Tibial nerve (tissue), 4 donors: ENCODE measurements at regions not wholly inside any gene's neighbourhood (a gene's known extent, or its start where the extent isn't known, plus 50 kb on each side); places are given as distances from the start of the nearest gene placed in this dataset.

Source experiments
- DNase-seq, 2 donors: peaks; one replicate each; pipeline ENCODE4 v3.0.0-alpha.2; 2019; ENCODE audit warnings: low spot score in 2 of 2
- H3K27ac ChIP-seq, 4 donors: fragments of 200-600 bp; sonication (generic) in 3 of 4; one replicate each; pipeline ENCODE4 v1.5.1; 2017 to 2019; ENCODE audit warnings: mild to moderate bottlenecking in 1 of 4
- H3K27me3 ChIP-seq, 2 donors: fragments of 200-600 bp; sonication (generic) in 1 of 2; one replicate each; pipeline versions ENCODE4 v1.5.1 to v1.6.0; 2017 to 2019
- H3K36me3 ChIP-seq, 3 donors: fragments of 200-600 bp; sonication (generic); one replicate each; pipeline ENCODE4 v1.5.1; 2018 to 2019
- H3K4me1 ChIP-seq, 4 donors: fragments of 200-600 bp; sonication (generic) in 3 of 4; one replicate each; pipeline ENCODE4 v1.5.1; 2017 to 2019
- H3K4me3 ChIP-seq, 4 donors: fragments of 200-600 bp; sonication (generic) in 3 of 4; one replicate each; pipeline ENCODE4 v1.5.1; 2017 to 2019; ENCODE audit warnings: mild to moderate bottlenecking in 1 of 4, moderate library complexity in 1 of 4
- H3K9me3 ChIP-seq, 4 donors: fragments of 200-600 bp; sonication (generic) in 3 of 4; one replicate each; pipeline ENCODE4 v1.5.1; 2017 to 2019
- CTCF ChIP-seq, 5 experiments: fragments of 200-600 bp in 3 of 5; fragments of 450-650 bp in 2 of 5; sonication (generic) in 3 of 5; IDR thresholded peaks; one replicate each; pipeline ENCODE4 v1.5.1; 2016 to 2019; ENCODE audit warnings: antibody characterized with exemption in 5 of 5, mild to moderate bottlenecking in 3 of 5, moderate library complexity in 2 of 5
- EP300 ChIP-seq, 2 donors: sonication (generic); formaldehyde crosslinking; IDR thresholded peaks; one replicate each; pipeline ENCODE4 v1.6.1; 2017; ENCODE audit warnings: antibody characterized with exemption in 2 of 2, mild to moderate bottlenecking in 1 of 2
- POLR2A ChIP-seq, 2 donors: fragments of 450-650 bp; IDR thresholded peaks; one replicate each; pipeline ENCODE4 v1.6.1; 2017; ENCODE audit warnings: antibody characterized with exemption in 2 of 2, mild to moderate bottlenecking in 2 of 2, moderate library complexity in 2 of 2
- WGBS, 2 donors: methylation state at CpG; one replicate each; pipeline ENCODE4 v1.1.5; 2018; 5-methylcytosine and 5-hydroxymethylcytosine counted together

GRCh38 chr2:83860320-83860719, 598.8 kb downstream of the SUCLG1 start:
- Histone ChIP-seq H3K27ac (no peak overlapping the region), H3K9me3 (no peaks in the 10 kb centered on the region), H3K4me1 (no peaks in the 10 kb centered on the region), H3K36me3 (no peaks in the 10 kb centered on the region), H3K4me3 (no peak overlapping the region), H3K27me3 (no peaks in the 10 kb centered on the region)
- TF ChIP-seq CTCF (IDR thresholded peaks at IDR 0.05) = no peak
- no peak for TF ChIP-seq EP300 (IDR thresholded peaks at IDR 0.05)
- TF ChIP-seq POLR2A (IDR thresholded peaks at IDR 0.05) = no peak
- WGBS, 2 donors = 68 to 71% methylated on average over 7 of the region's 7 CpGs
- DNase-seq = no peak

GRCh38 chr2:83859553-83859952, 599.5 kb downstream of the SUCLG1 start:
- H3K27ac ChIP-seq = no peak overlapping the region
- no peaks in the 10 kb centered on the region for H3K27me3 ChIP-seq
- DNase-seq = no peak
- H3K9me3 ChIP-seq = no peaks in the 10 kb centered on the region
- WGBS, 2 donors = 81 to 84% methylated on average over 1 of the region's 1 CpG
- H3K4me3 ChIP-seq = no peak overlapping the region
- no peaks in the 10 kb centered on the region for H3K4me1 ChIP-seq
- no peaks in the 10 kb centered on the region for H3K36me3 ChIP-seq
- no peak for TF ChIP-seq CTCF (IDR thresholded peaks at IDR 0.05)
- no peak for TF ChIP-seq POLR2A (IDR thresholded peaks at IDR 0.05)
- no peak for TF ChIP-seq EP300 (IDR thresholded peaks at IDR 0.05)

- H3K27ac ChIP-seq = no peak overlapping the region
- TF ChIP-seq POLR2A (IDR thresholded peaks at IDR 0.05) (no peak), EP300 (IDR thresholded peaks at IDR 0.05) (no peak), CTCF (IDR thresholded peaks at IDR 0.05) (no peak)
- H3K4me3 ChIP-seq = no peak overlapping the region
- 90 to 94% methylated on average over 5 of the region's 5 CpGs for WGBS, 2 donors
- no peaks in the 10 kb centered on the region for H3K27me3 ChIP-seq
- no peaks in the 10 kb centered on the region for H3K4me1 ChIP-seq
- no peaks in the 10 kb centered on the region for H3K36me3 ChIP-seq
- peaks cover 0 to 12% (median 0%) of the 10 kb centered on the region in 4 donors for H3K9me3 ChIP-seq
- no peak for DNase-seq
Measured at GRCh38 chr2:83851066-83851465, 608.0 kb downstream of the SUCLG1 start.

- H3K4me1 ChIP-seq = no peaks in the 10 kb centered on the region
- DNase-seq = no peak
- peaks cover 0 to 12% (median 0%) of the 10 kb centered on the region in 4 donors for H3K9me3 ChIP-seq
- H3K27me3 ChIP-seq = no peaks in the 10 kb centered on the region
- no peak overlapping the region for H3K4me3 ChIP-seq
- TF ChIP-seq CTCF (IDR thresholded peaks at IDR 0.05) = no peak
- TF ChIP-seq EP300 (IDR thresholded peaks at IDR 0.05) = no peak
- TF ChIP-seq POLR2A (IDR thresholded peaks at IDR 0.05) = no peak
- no peak overlapping the region for H3K27ac ChIP-seq
- 69 to 73% methylated on average over 3 of the region's 3 CpGs for WGBS, 2 donors
- H3K36me3 ChIP-seq = no peaks in the 10 kb centered on the region
Measured at GRCh38 chr2:83850071-83850725, 608.9 kb downstream of the SUCLG1 start.

- 81 to 86% methylated on average over 2 of the region's 2 CpGs for WGBS, 2 donors
- Histone ChIP-seq H3K4me3 (no peak overlapping the region), H3K27ac (no peak overlapping the region), H3K27me3 (no peaks in the 10 kb centered on the region), H3K4me1 (no peaks in the 10 kb centered on the region), H3K9me3 (no peaks in the 10 kb centered on the region), H3K36me3 (no peaks in the 10 kb centered on the region)
- DNase-seq = no peak
- TF ChIP-seq POLR2A (IDR thresholded peaks at IDR 0.05) (no peak), CTCF (IDR thresholded peaks at IDR 0.05) (no peak), EP300 (IDR thresholded peaks at IDR 0.05) (no peak)
Measured at GRCh38 chr2:83844490-83844889, 614.6 kb downstream of the SUCLG1 start.
